OCI-LY7 (cell line): ENCODE measurements at regions not wholly inside any gene's neighbourhood (a gene's known extent, or its start where the extent isn't known, plus 50 kb on each side); places are given as distances from the start of the nearest gene placed in this dataset.

Source experiments
- BruUV-seq: library from RNA; stranded (reverse); fragments of 400-500 nt; replicated peaks from 2 replicates; lab custom pipeline; 2021; lab: Mats Ljungman, UMichigan
- CTCF ChIA-PET: fragments of 300-600 bp; sonication (Branson Sonifier 250); formaldehyde crosslinking; loops from one replicate; lab custom pipeline; 2022; ENCODE audit warnings: antibody characterized with exemption; ENCODE audit not compliant: unreplicated experiment; lab: Charles Lee
- POLR2A ChIA-PET: fragments of 300-600 bp; sonication (Branson Sonifier 250); formaldehyde crosslinking; loops from one replicate; lab custom pipeline; 2022; ENCODE audit warnings: antibody characterized with exemption; lab: Charles Lee
- DNase-seq: peaks from one replicate; pipeline ENCODE4 v3.0.0-alpha.2; 2015; ENCODE audit warnings: low spot score
- H2AFZ ChIP-seq: fragments of 200-600 bp; sonication (generic), shearing (Covaris generic); 2 replicates; pipeline ENCODE4 v1.6.1; 2014; ENCODE audit warnings: mild to moderate bottlenecking, antibody characterized with exemption, low read length, moderate library complexity
- H3K27ac ChIP-seq: fragments of 200-600 bp; sonication (generic); 2 replicates; pipeline ENCODE4 v1.5.1; 2014; ENCODE audit warnings: mixed run types, low read depth, mild to moderate bottlenecking, moderate library complexity, low read length, inconsistent platforms; ENCODE audit not compliant: poor library complexity, severe bottlenecking
- H3K36me3 ChIP-seq: fragments of 200-600 bp; sonication (generic); 2 replicates; pipeline ENCODE4 v1.6.1; 2014; ENCODE audit warnings: mild to moderate bottlenecking, antibody characterized with exemption, low read length, moderate library complexity, mixed read lengths; ENCODE audit not compliant: insufficient read depth
- H3K4me1 ChIP-seq: fragments of 200-600 bp; sonication (generic); 2 replicates; pipeline ENCODE4 v1.5.1; 2014; ENCODE audit warnings: mild to moderate bottlenecking, low read length; ENCODE audit not compliant: insufficient read depth, poor library complexity, severe bottlenecking
- H3K4me2 ChIP-seq: fragments of 200-600 bp; sonication (generic); 2 replicates; pipeline ENCODE4 v1.6.1; 2014; ENCODE audit warnings: mild to moderate bottlenecking, low read length
- H3K4me3 ChIP-seq: fragments of 200-600 bp; sonication (generic); 2 replicates; pipeline ENCODE4 v1.5.1; 2014; ENCODE audit warnings: mild to moderate bottlenecking, low read depth, low read length; ENCODE audit not compliant: poor library complexity, severe bottlenecking
- H3K79me2 ChIP-seq: fragments of 200-600 bp; sonication (generic); 2 replicates; pipeline ENCODE4 v1.6.1; 2016; ENCODE audit warnings: low read depth, mild to moderate bottlenecking, low read length, moderate library complexity, mixed read lengths; ENCODE audit not compliant: insufficient read depth
- H3K9me2 ChIP-seq: fragments of 200-600 bp; sonication (generic); 2 replicates; pipeline ENCODE4 v1.6.1; 2016; ENCODE audit warnings: mild to moderate bottlenecking, low read length, mixed read lengths; ENCODE audit not compliant: insufficient read depth
- H3K9me3 ChIP-seq: fragments of 200-600 bp; sonication (generic); 2 replicates; pipeline ENCODE4 v1.6.1; 2014; ENCODE audit warnings: mild to moderate bottlenecking, mixed run types, low read length, mixed read lengths
- H4K20me1 ChIP-seq: fragments of 200-600 bp; sonication (generic); 2 replicates; pipeline ENCODE4 v1.6.1; 2014; ENCODE audit warnings: mild to moderate bottlenecking, antibody characterized with exemption, low read length, moderate library complexity, mixed read lengths; ENCODE audit not compliant: insufficient read depth
- CTCF ChIP-seq: fragments of 200-600 bp; sonication (generic); conservative IDR thresholded peaks from 2 replicates; pipeline ENCODE4 v1.5.1; 2014; ENCODE audit warnings: mild to moderate bottlenecking, antibody characterized with exemption, low read length, moderate library complexity, mixed read lengths
- EZH2phosphoT487 ChIP-seq: fragments of 200-600 bp; sonication (generic); IDR thresholded peaks from 2 replicates; pipeline ENCODE4 v1.6.1; 2018; ENCODE audit warnings: low read depth, borderline replicate concordance, mild to moderate bottlenecking, mixed run types, antibody characterized with exemption, low read length, moderate library complexity, mixed read lengths
- intact Hi-C: fragments of 100-400 bp; cut with micrococcal nuclease; formaldehyde crosslinking; loops from one replicate; pipeline ENCODE4 v1.10.0; 2022; ENCODE audit not compliant: unreplicated experiment

DNA sequence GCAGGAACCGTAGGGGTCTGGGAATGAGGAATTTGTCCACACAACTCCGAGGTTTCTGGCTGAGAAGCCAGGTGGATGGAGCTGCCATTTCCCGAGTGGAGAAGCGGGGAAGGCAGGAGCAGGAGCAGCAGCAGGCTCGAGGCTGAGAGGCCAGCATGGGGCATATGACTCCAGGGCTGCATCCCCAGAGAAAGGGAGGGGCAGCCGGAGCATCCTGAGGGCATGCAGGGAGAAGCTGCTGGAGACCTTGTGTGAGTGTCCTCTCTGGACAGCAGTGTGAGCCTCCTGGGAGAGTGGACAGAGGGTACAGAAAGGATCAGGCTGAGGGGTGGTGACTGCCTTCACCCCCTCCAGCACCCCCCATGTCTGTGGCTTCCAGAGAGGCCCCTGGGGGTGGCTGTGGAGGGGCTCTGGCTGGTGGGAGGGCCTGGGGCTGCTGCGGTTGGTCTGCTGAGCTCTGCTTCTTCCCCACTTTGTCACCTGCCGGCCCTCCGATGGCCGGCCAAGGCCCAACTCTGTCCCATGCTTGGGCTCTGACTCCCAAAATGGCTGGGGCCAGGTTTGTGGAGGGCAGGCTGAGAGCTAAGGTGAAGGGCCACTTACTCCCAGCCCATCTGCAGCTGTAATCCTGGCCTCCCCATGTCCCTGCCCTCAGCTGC lies 633.1 kb downstream of the MATN1 start:
- no peaks in the 10 kb centered on the region for H3K36me3 ChIP-seq
- H3K4me1 ChIP-seq = no peaks in the 10 kb centered on the region
- H3K4me3 ChIP-seq = no peak overlapping the region
- no peak for DNase-seq
- intact Hi-C loops = no loop called here
- no peak overlapping the region for H2AFZ ChIP-seq
- no peak overlapping the region for H3K27ac ChIP-seq
- ChIA-PET CTCF (interaction anchor here (0.6 kb wide), 1 partner anchor 88 kb away, joined by 3 read pairs; no protein-coding TSS in a partner anchor), POLR2A (interaction anchor here (0.6 kb wide), 1 partner anchor 339 kb away, joined by 3 read pairs; no protein-coding TSS in a partner anchor)
- H3K4me2 ChIP-seq = no peak overlapping the region
- H3K79me2 ChIP-seq = no peaks in the 10 kb centered on the region
- 0 out of 2 replicates have a peak, but pooled peaks cover 4% of the 10 kb centered on the region for H3K9me3 ChIP-seq
- H4K20me1 ChIP-seq = no peaks in the 10 kb centered on the region
- no peaks in the 10 kb centered on the region for H3K9me2 ChIP-seq
- TF ChIP-seq CTCF (no peak), EZH2phosphoT487 (no peak)
- no TSS peak for BruUV-seq

- Histone ChIP-seq H4K20me1 (no peaks in the 10 kb centered on the region), H3K4me2 (no peak overlapping the region), H3K9me2 (no peaks in the 10 kb centered on the region), H3K9me3 (0 out of 2 replicates have a peak, but pooled peaks cover 4% of the 10 kb centered on the region), H3K79me2 (no peaks in the 10 kb centered on the region), H2AFZ (no peak overlapping the region), H3K4me1 (no peaks in the 10 kb centered on the region), H3K4me3 (no peak overlapping the region), H3K27ac (no peak overlapping the region), H3K36me3 (no peaks in the 10 kb centered on the region)
- DNase-seq = no peak
- ChIA-PET POLR2A (no interaction called here), CTCF (no interaction called here)
- TF ChIP-seq CTCF (no peak), EZH2phosphoT487 (no peak)
- intact Hi-C loops = no loop called here
- no TSS peak for BruUV-seq
These were observed 634.4 kb downstream of the MATN1 start for GRCh38 chr1:30089024-30089430.

DNA sequence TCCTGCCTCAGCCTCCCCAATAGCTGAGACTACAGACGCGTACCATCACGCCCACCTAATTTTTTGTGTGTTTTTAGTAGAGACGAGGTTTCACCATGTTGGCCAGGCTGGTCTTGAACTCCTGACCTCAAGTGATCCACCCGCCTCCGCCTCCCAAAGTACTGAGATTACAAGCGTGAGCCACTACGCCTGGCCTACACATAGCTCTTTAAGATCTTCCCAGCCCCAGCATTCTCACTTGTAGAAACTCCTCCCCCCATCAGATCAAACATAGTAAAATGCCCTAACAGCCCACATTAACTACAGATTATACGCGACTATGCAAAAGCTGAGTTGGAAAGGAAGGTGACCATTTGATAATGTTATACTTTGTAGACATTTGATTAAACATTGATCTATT lies 634.8 kb downstream of the MATN1 start:
- Histone ChIP-seq H3K4me3 (no peak overlapping the region), H3K79me2 (no peaks in the 10 kb centered on the region), H3K27ac (no peak overlapping the region), H3K4me2 (no peak overlapping the region), H3K9me3 (0 out of 2 replicates have a peak, but pooled peaks cover 4% of the 10 kb centered on the region), H2AFZ (no peak overlapping the region), H3K4me1 (no peaks in the 10 kb centered on the region), H3K36me3 (no peaks in the 10 kb centered on the region), H3K9me2 (no peaks in the 10 kb centered on the region), H4K20me1 (no peaks in the 10 kb centered on the region)
- TF ChIP-seq EZH2phosphoT487 (no peak), CTCF (no peak)
- CTCF ChIA-PET = no interaction called here
- intact Hi-C loops = no loop called here
- POLR2A ChIA-PET = no interaction called here
- no peak for DNase-seq
- no TSS peak for BruUV-seq
